ENCODE measurements at regions not wholly inside any gene's neighbourhood (a gene's known extent, or its start where the extent isn't known, plus 50 kb on each side); places are given as distances from the start of the nearest gene placed in this dataset.

DNA sequence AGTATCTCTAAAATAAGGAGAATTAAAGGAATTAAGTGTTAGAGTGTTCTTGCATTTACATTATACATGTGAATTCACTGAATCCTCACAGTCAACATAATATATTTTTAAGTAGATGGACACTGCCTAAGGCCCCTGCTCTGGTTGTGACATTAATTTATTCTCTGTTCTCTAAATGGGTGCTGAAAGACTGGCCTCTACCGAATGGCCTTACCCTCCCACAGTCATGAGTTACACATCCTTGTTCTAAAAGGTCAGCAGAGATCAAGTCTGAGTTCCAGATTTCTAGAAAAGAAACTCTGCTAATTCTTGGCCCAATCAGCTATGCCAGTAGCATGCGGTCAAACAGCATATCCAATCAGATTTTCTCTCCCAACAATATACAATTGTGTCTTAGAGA is 193.2 kb downstream of the TM2D1 start:
- Mint-ChIP-seq H3K36me3 (ENCODE audit: insufficient read depth) (no peaks in the 10 kb centered on the region), H3K27ac (no peak overlapping the region), H3K4me3 (ENCODE audit: low read depth) (no peak overlapping the region), H3K4me1 (ENCODE audit: low read depth) (no peaks in the 10 kb centered on the region), H3K9me3 (ENCODE audit: low read depth) (no peaks in the 10 kb centered on the region), H3K27me3 (peaks cover 7% of the 10 kb centered on the region)
- DNase-seq (ENCODE audit: low spot score, unreplicated experiment), result no peak
- TF ChIP-seq CTCF (IDR thresholded peaks at IDR 0.05; ENCODE audit: unreplicated experiment), result no peak

DNA sequence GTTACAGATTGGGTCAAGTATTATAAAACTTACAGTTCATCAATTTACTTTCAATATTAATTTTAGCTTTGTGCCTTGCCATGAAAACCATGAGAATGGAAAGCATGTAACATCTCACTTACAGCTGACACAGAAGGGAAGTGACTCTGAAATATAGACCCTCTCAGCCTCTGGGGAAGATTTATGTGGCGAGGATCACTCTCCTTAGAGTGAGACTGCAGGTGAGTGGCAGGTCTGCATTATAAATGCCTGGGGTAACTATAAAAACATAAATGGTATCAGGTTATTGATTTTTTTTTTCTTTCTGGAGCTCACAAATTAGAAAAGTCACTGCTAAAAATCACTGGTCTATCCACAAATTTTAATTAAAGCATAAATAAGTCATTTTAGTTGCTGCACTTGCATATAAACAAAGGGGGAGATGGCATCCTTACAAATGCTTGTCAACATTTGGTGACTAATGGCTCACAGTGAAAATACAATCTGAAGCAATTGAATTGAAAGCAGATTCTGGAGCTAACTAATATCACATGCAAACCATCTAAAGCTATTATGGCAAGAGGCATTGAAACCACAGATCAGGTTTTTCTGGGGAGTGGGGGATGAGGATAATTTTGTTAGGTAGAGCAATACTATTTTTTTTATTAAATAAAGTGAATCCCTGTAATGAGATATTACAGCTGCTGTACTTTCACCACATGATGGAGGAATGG is 200.9 kb downstream of the TM2D1 start:
- peaks cover 12% of the 10 kb centered on the region for H3K27me3 Mint-ChIP-seq

DNA sequence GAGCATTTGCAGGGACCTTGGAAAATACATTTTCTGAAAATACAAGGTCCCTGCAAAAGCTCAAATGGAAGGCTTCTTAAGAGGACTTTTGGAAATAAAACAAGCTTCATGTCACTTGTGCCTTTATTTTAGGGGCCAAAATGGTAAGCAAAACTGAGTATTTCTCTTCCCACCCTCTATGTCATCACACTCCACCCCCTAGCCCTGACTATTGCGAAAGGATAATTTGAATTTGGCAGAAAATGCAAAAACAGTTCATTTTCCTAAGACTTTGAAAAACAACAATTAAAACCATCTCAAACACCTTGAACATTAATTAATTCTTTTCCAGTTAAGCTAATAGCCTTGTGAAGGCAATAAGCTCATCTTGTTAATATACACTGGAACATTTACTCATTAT is 201.7 kb downstream of the TM2D1 start:
- Mint-ChIP-seq H3K4me3 (ENCODE audit: low read depth) (no peak overlapping the region), H3K9me3 (ENCODE audit: low read depth) (no peaks in the 10 kb centered on the region), H3K4me1 (ENCODE audit: low read depth) (peaks cover 10% of the 10 kb centered on the region), H3K36me3 (ENCODE audit: insufficient read depth) (no peaks in the 10 kb centered on the region), H3K27ac (no peak overlapping the region), H3K27me3 (peaks cover 12% of the 10 kb centered on the region)
- no peak for TF ChIP-seq CTCF (IDR thresholded peaks at IDR 0.05; ENCODE audit: unreplicated experiment)
- DNase-seq (ENCODE audit: low spot score, unreplicated experiment), result no peak

More for the DNA sequence above, 200.9 kb downstream of the TM2D1 start:
- no peak for DNase-seq (ENCODE audit: low spot score, unreplicated experiment)
- H3K4me3 Mint-ChIP-seq (ENCODE audit: low read depth), result no peak overlapping the region
- no peaks in the 10 kb centered on the region for H3K36me3 Mint-ChIP-seq (ENCODE audit: insufficient read depth)
- H3K4me1 Mint-ChIP-seq (ENCODE audit: low read depth), result peaks cover 10% of the 10 kb centered on the region
- H3K27ac Mint-ChIP-seq, result no peak overlapping the region
- H3K9me3 Mint-ChIP-seq (ENCODE audit: low read depth), result no peaks in the 10 kb centered on the region
- TF ChIP-seq CTCF (IDR thresholded peaks at IDR 0.05; ENCODE audit: unreplicated experiment), result no peak

GRCh38 chr1:61520401-61520800 is 204.5 kb downstream of the TM2D1 start:
- no peak for DNase-seq (ENCODE audit: low spot score, unreplicated experiment)
- no peak overlapping the region for H3K4me3 Mint-ChIP-seq (ENCODE audit: low read depth)
- H3K27ac Mint-ChIP-seq, result no peak overlapping the region
- H3K36me3 Mint-ChIP-seq (ENCODE audit: insufficient read depth), result no peaks in the 10 kb centered on the region
- H3K27me3 Mint-ChIP-seq, result no peaks in the 10 kb centered on the region
- H3K4me1 Mint-ChIP-seq (ENCODE audit: low read depth), result peaks cover 10% of the 10 kb centered on the region
- H3K9me3 Mint-ChIP-seq (ENCODE audit: low read depth), result no peaks in the 10 kb centered on the region
- TF ChIP-seq CTCF (IDR thresholded peaks at IDR 0.05; ENCODE audit: unreplicated experiment), result no peak

GRCh38 chr1:61519631-61520030 is 205.3 kb downstream of the TM2D1 start:
- Mint-ChIP-seq H3K4me1 (ENCODE audit: low read depth) (peaks cover 10% of the 10 kb centered on the region), H3K36me3 (ENCODE audit: insufficient read depth) (no peaks in the 10 kb centered on the region), H3K27ac (no peak overlapping the region), H3K4me3 (ENCODE audit: low read depth) (no peak overlapping the region), H3K27me3 (no peaks in the 10 kb centered on the region), H3K9me3 (ENCODE audit: low read depth) (no peaks in the 10 kb centered on the region)
- DNase-seq (ENCODE audit: low spot score, unreplicated experiment), result no peak
- TF ChIP-seq CTCF (IDR thresholded peaks at IDR 0.05; ENCODE audit: unreplicated experiment), result no peak
